Upper lobe of left lung (tissue), 6 donors: ENCODE measurements at regions not wholly inside any gene's neighbourhood (a gene's known extent, or its start where the extent isn't known, plus 50 kb on each side); places are given as distances from the start of the nearest gene placed in this dataset.

Source experiments
- ATAC-seq, 2 donors: fragments of 200-7000 bp; cut with Tn5 transposase; one replicate each; pipeline ENCODE4 v1.9.1; 2022; ENCODE audit warnings: mild to moderate bottlenecking in 2 of 2, moderate library complexity in 2 of 2; ENCODE audit not compliant: low FRiP score in 2 of 2
- DNase-seq, 2 donors: peaks; one replicate each; pipeline ENCODE4 v3.0.0-alpha.2; 2019 to 2020
- H3K27ac ChIP-seq, 4 donors: fragments of 200-600 bp; sonication (generic); one replicate each; pipeline ENCODE4 v1.5.1; 2016 to 2019
- H3K27me3 ChIP-seq, 4 donors: fragments of 200-600 bp; sonication (generic); one replicate each; pipeline ENCODE4 v1.5.1; 2017 to 2019
- H3K36me3 ChIP-seq, 4 donors: fragments of 200-600 bp; sonication (generic); one replicate each; pipeline ENCODE4 v1.5.1; 2016 to 2019
- H3K4me1 ChIP-seq, 4 donors: fragments of 200-600 bp; sonication (generic); one replicate each; pipeline ENCODE4 v1.5.1; 2018 to 2019
- H3K4me3 ChIP-seq, 4 donors: fragments of 200-600 bp; sonication (generic); one replicate each; pipeline ENCODE4 v1.5.1; 2017 to 2019; ENCODE audit warnings: mild to moderate bottlenecking in 2 of 4, moderate library complexity in 1 of 4
- H3K9me3 ChIP-seq, 4 donors: fragments of 200-600 bp; sonication (generic); one replicate each; pipeline ENCODE4 v1.5.1; 2018 to 2019
- CTCF ChIP-seq, 6 experiments: fragments of 450-650 bp in 4 of 6; fragments of 200-600 bp in 2 of 6; sonication (generic) in 2 of 6; IDR thresholded peaks; one replicate each; pipeline ENCODE4 v1.5.1; 2016 to 2019; ENCODE audit warnings: antibody characterized with exemption in 6 of 6
- EP300 ChIP-seq, 4 donors: sonication (generic); formaldehyde crosslinking; IDR thresholded peaks; one replicate each; pipeline ENCODE4 v1.5.1; 2017; ENCODE audit warnings: antibody characterized with exemption in 4 of 4, control low read depth in 2 of 4
- POLR2A ChIP-seq, 4 donors: fragments of 450-650 bp; IDR thresholded peaks; one replicate each; pipeline ENCODE4 v1.5.1; 2016 to 2017; ENCODE audit warnings: antibody characterized with exemption in 4 of 4, mild to moderate bottlenecking in 2 of 4
- POLR2AphosphoS5 ChIP-seq, 2 donors: sonication (generic); formaldehyde crosslinking; IDR thresholded peaks; one replicate each; pipeline ENCODE4 v1.5.1; 2017; ENCODE audit warnings: antibody characterized with exemption in 2 of 2
- WGBS, 2 donors: methylation state at CpG; one replicate each; pipeline ENCODE4 v1.1.5; 2017 to 2018; 5-methylcytosine and 5-hydroxymethylcytosine counted together
- donor health status: DM: no; HTN: no; CAD: no; lungs with moderate emphysema.
- donor health status: DM: no; HTN: yes; CAD: no; lungs with severe emphysema.

GRCh38 chr2:164061129-164061746 is 325.4 kb upstream of the FIGN start:
- Histone ChIP-seq H3K36me3 (no peaks in the 10 kb centered on the region), H3K4me1 (no peaks in the 10 kb centered on the region), H3K27me3 (no peaks in the 10 kb centered on the region), H3K9me3 (no peaks in the 10 kb centered on the region), H3K4me3 (no peak overlapping the region), H3K27ac (no peak overlapping the region)
- DNase-seq: no peak
- ATAC-seq: peak in 1 of 2 donors; percentile 53
- peak in 5 of 6 experiments; percentile 14 to 57 (median 53) for TF ChIP-seq CTCF (IDR thresholded peaks at IDR 0.05)
- no peak for TF ChIP-seq POLR2AphosphoS5 (IDR thresholded peaks at IDR 0.05)
- WGBS, 2 donors: 21 to 25% methylated on average over 2 of the region's 2 CpGs

- 88 to 92% methylated on average over 2 of the region's 2 CpGs for WGBS, 2 donors
These were observed 324.2 kb upstream of the FIGN start for GRCh38 chr2:164060031-164060430.

GRCh38 chr2:164055623-164056022 is 319.8 kb upstream of the FIGN start:
- no peaks in the 10 kb centered on the region for H3K9me3 ChIP-seq
- H3K27ac ChIP-seq: no peak overlapping the region
- WGBS, 2 donors: 59 to 60% methylated on average over 2 of the region's 2 CpGs
- no peaks in the 10 kb centered on the region for H3K4me1 ChIP-seq
- no peaks in the 10 kb centered on the region for H3K27me3 ChIP-seq
- no peak for DNase-seq
- ATAC-seq: no peak
- no peak for TF ChIP-seq POLR2A (IDR thresholded peaks at IDR 0.05)
- no peak for TF ChIP-seq CTCF (IDR thresholded peaks at IDR 0.05)
- TF ChIP-seq POLR2AphosphoS5 (IDR thresholded peaks at IDR 0.05): no peak
- no peak for TF ChIP-seq EP300 (IDR thresholded peaks at IDR 0.05)
- no peaks in the 10 kb centered on the region for H3K36me3 ChIP-seq
- no peak overlapping the region for H3K4me3 ChIP-seq

More at GRCh38 chr2:164060031-164060430, 324.2 kb upstream of the FIGN start:
- DNase-seq (no peak), ATAC-seq (no peak)
- Histone ChIP-seq H3K27me3 (no peaks in the 10 kb centered on the region), H3K36me3 (no peaks in the 10 kb centered on the region), H3K9me3 (no peaks in the 10 kb centered on the region), H3K27ac (no peak overlapping the region), H3K4me1 (no peaks in the 10 kb centered on the region), H3K4me3 (no peak overlapping the region)
- TF ChIP-seq POLR2A (IDR thresholded peaks at IDR 0.05) (no peak), EP300 (IDR thresholded peaks at IDR 0.05) (no peak), CTCF (IDR thresholded peaks at IDR 0.05) (no peak), POLR2AphosphoS5 (IDR thresholded peaks at IDR 0.05) (no peak)

GRCh38 chr2:164054651-164055050 is 318.8 kb upstream of the FIGN start:
- no peak for DNase-seq
- TF ChIP-seq EP300 (IDR thresholded peaks at IDR 0.05) (no peak), POLR2A (IDR thresholded peaks at IDR 0.05) (no peak), POLR2AphosphoS5 (IDR thresholded peaks at IDR 0.05) (no peak), CTCF (IDR thresholded peaks at IDR 0.05) (no peak)
- Histone ChIP-seq H3K4me1 (no peaks in the 10 kb centered on the region), H3K27me3 (no peaks in the 10 kb centered on the region), H3K36me3 (no peaks in the 10 kb centered on the region), H3K9me3 (no peaks in the 10 kb centered on the region), H3K4me3 (no peak overlapping the region), H3K27ac (no peak overlapping the region)
- ATAC-seq: no peak
- 59 to 78% methylated on average over 5 of the region's 5 CpGs for WGBS, 2 donors

- TF ChIP-seq EP300 (IDR thresholded peaks at IDR 0.05): no peak
- no peak for TF ChIP-seq CTCF (IDR thresholded peaks at IDR 0.05)
- no peak for TF ChIP-seq POLR2A (IDR thresholded peaks at IDR 0.05)
- no peak for TF ChIP-seq POLR2AphosphoS5 (IDR thresholded peaks at IDR 0.05)
- Histone ChIP-seq H3K9me3 (no peaks in the 10 kb centered on the region), H3K27ac (no peak overlapping the region), H3K4me1 (no peaks in the 10 kb centered on the region), H3K4me3 (no peak overlapping the region), H3K27me3 (no peaks in the 10 kb centered on the region), H3K36me3 (no peaks in the 10 kb centered on the region)
- DNase-seq (no peak), ATAC-seq (no peak)
- 53 to 75% methylated on average over 2 of the region's 2 CpGs for WGBS, 2 donors
These were observed 317.2 kb upstream of the FIGN start for GRCh38 chr2:164053021-164053420.
